ENCODE measurements at regions not wholly inside any gene's neighbourhood (a gene's known extent, or its start where the extent isn't known, plus 50 kb on each side); places are given as distances from the start of the nearest gene placed in this dataset.

DNA sequence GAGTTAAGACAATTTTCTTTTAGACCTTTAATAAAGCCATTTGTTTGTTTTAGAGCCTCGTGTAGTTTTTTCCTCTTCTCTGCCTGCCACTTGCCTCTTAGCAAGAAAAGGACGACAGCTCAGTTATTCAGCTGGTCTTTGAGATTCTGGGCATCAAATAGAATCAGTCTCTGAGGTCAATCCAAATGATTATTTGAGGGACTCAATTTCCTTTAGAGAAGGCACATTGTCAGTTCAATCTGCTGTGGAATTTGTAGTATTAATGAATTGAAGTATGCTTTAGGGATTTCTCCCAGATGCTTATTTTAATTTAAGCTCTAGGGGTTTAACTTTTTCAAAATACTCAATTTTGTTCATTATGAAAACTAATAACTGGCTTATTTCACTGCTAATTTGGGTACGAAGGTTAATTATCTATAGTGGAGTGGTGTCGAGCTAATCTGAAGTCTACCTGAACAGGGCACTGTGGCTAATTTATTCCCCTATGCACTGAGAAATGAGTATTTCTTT, 841.2 kb upstream of the AUTS2 start:
- Histone ChIP-seq H3K9me3 (peaks cover 0 to 13% of the 10 kb centered on the region in 2 donors), H3K4me3 (no peak overlapping the region), H3K36me3 (no peaks in the 10 kb centered on the region), H3K4me1 (no peaks in the 10 kb centered on the region), H3K27me3 (no peaks in the 10 kb centered on the region), H3K27ac (no peak overlapping the region)
- DNase-seq: no peak
- ATAC-seq: no peak
- TF ChIP-seq, protein P1, sequence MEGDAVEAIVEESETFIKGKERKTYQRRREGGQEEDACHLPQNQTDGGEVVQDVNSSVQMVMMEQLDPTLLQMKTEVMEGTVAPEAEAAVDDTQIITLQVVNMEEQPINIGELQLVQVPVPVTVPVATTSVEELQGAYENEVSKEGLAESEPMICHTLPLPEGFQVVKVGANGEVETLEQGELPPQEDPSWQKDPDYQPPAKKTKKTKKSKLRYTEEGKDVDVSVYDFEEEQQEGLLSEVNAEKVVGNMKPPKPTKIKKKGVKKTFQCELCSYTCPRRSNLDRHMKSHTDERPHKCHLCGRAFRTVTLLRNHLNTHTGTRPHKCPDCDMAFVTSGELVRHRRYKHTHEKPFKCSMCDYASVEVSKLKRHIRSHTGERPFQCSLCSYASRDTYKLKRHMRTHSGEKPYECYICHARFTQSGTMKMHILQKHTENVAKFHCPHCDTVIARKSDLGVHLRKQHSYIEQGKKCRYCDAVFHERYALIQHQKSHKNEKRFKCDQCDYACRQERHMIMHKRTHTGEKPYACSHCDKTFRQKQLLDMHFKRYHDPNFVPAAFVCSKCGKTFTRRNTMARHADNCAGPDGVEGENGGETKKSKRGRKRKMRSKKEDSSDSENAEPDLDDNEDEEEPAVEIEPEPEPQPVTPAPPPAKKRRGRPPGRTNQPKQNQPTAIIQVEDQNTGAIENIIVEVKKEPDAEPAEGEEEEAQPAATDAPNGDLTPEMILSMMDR (IDR thresholded peaks at IDR 0.05): no peak
- intact Hi-C loops (cut with DNase I): no loop called here

DNA sequence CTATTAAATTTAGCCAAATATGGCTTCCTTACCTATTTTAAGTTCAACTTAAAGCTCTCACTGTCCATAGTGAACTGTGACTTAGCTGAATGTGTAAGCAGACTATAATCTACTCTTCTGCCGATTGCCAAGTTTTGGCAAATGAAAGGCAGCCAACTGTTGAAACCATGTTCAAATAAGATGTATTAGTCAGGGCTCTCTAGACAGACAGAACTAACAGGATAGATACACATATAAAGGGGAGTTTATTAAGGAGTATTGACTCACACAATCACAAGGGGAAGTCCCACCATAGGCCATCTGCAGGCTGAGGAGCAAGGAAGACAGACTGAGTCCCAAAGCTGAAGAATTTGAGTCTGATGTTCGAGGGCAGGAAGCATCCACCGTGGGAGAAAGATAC, 837.7 kb upstream of the AUTS2 start:
- no peaks in the 10 kb centered on the region for H3K4me1 ChIP-seq
- TF ChIP-seq, protein P1 (IDR thresholded peaks at IDR 0.05): no peak
- no peak overlapping the region for H3K27ac ChIP-seq
- ATAC-seq: no peak
- no peaks in the 10 kb centered on the region for H3K36me3 ChIP-seq
- intact Hi-C loops (cut with DNase I): no loop called here
- DNase-seq: no peak
- H3K4me3 ChIP-seq: no peak overlapping the region
- peaks cover 0 to 29% of the 10 kb centered on the region in 2 donors for H3K9me3 ChIP-seq
- no peaks in the 10 kb centered on the region for H3K27me3 ChIP-seq

DNA sequence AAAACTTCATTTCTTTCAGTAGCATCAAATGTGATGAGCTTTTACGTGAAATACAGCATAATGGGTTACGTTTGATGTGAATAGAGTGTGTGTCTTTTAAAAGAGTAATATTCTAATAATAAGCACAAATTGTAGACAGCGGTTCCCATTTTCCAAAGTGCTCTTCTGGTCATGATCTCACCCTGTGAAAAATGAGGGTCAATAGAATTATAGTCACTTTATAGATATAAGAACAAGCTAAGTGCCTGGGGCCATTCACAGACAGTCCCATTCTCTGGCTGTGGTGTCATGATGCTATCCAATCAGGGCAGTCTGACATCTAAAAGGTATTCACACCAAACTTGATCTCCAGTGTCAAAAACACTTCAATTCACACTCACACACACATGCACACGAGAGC, 830.8 kb upstream of the AUTS2 start:
- Histone ChIP-seq H3K4me1 (no peaks in the 10 kb centered on the region), H3K27me3 (no peaks in the 10 kb centered on the region), H3K36me3 (no peaks in the 10 kb centered on the region), H3K27ac (no peak overlapping the region), H3K9me3 (peaks cover 0 to 20% of the 10 kb centered on the region in 2 donors), H3K4me3 (no peak overlapping the region)
- no peak for ATAC-seq
- no peak for DNase-seq
- TF ChIP-seq, protein P1 (IDR thresholded peaks at IDR 0.05): no peak
- intact Hi-C loops (cut with DNase I): no loop called here

DNA sequence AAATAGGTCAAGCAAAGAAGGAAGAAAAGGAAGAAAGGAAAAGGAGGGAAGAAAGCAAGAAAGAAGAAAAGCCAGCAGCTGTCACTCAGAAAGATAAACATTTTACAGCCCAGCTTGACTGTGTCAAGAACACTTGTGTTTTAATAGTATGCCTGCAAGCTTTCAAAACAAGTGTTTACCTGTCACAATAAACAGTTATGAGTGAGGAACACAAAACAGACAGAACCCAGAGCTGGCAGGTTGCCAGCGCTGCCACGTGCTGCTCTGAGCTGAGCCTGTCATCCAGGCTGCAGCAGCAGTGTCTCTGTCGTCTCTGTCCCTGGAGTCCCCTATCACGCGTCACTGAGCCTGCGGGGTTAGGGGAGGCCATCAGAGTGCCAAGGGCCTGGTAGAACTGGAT, 827.6 kb upstream of the AUTS2 start:
- TF ChIP-seq, protein P1 (IDR thresholded peaks at IDR 0.05): no peak
- H3K4me3 ChIP-seq: no peak overlapping the region
- ATAC-seq (no peak), DNase-seq (peak in 2 of 4 donors; percentile 16 to 35)
- H3K36me3 ChIP-seq: no peaks in the 10 kb centered on the region
- intact Hi-C loops (cut with DNase I): no loop called here
- no peaks in the 10 kb centered on the region for H3K27me3 ChIP-seq
- H3K27ac ChIP-seq: no peak overlapping the region
- peaks cover 0 to 9% of the 10 kb centered on the region in 2 donors for H3K9me3 ChIP-seq
- H3K4me1 ChIP-seq: no peaks in the 10 kb centered on the region

DNA sequence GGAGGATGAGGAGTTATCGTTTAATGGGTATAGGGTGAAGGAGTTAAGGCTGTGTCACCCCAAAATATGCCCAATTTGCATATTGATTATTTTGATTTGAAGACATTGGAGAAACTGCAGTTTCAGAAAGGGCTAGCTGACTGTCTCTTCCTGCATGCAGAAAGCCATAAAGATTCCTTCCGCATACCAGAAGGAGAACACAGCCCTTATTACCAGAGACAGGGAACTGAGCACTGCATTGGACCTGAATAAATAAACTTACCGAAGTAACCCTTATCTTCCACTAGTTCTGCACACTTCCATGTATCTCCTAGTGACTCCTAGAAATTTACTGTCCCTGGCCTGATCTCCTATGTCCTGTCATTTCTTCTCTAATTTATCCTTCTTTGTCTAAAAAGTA, 821.9 kb upstream of the AUTS2 start:
- DNase-seq: no peak
- no peak for ATAC-seq
- TF ChIP-seq, protein P1 (IDR thresholded peaks at IDR 0.05): no peak
- H3K27me3 ChIP-seq: no peaks in the 10 kb centered on the region
- no peak overlapping the region for H3K27ac ChIP-seq
- intact Hi-C loops (cut with DNase I): no loop called here
- no peaks in the 10 kb centered on the region for H3K36me3 ChIP-seq
- H3K9me3 ChIP-seq: peaks cover 0 to 11% of the 10 kb centered on the region in 2 donors
- no peaks in the 10 kb centered on the region for H3K4me1 ChIP-seq
- no peak overlapping the region for H3K4me3 ChIP-seq
